Right ventricle myocardium superior (tissue), 1 donor: ENCODE measurements at regions not wholly inside any gene's neighbourhood (a gene's known extent, or its start where the extent isn't known, plus 50 kb on each side); places are given as distances from the start of the nearest gene placed in this dataset.

ENCODE experiments used
- ATAC-seq: fragments of 200-7000 bp; cut with Tn5 transposase; one replicate; pipeline ENCODE4 v1.9.1; 2020; ENCODE audit warnings: mild to moderate bottlenecking; ENCODE audit not compliant: poor library complexity
- DNase-seq: peaks from one replicate; pipeline ENCODE4 v3.0.0-alpha.2; 2020
- intact Hi-C: fragments of 100-400 bp; cut with DNase I; formaldehyde crosslinking; loops from one replicate; pipeline ENCODE4 v1.11.2; 2022
- donor health status: DM: no; HTN: yes; CAD: no; lungs with severe emphysema.

DNA sequence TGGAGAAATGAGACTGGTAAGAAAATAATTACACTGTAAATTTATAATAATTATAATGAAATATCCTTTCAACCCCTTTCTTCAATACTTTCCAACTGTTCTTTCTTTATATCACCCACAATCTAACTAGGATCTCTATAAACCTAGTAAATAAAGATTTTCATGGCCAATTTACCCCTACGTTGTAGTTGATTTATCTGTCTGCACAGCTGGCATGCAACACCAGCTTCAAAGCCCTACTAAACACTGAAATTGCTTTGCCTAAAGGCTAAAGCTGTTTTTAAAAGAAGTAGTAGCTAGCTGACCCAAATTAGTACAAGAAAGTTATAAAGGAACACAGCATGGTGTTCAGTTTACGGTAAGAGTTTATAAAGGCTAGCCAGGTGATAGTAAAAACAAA lies 140.1 kb downstream of the NOL4 start:
- ATAC-seq = no peak
- no peak for DNase-seq
- intact Hi-C loops = no loop called here

DNA sequence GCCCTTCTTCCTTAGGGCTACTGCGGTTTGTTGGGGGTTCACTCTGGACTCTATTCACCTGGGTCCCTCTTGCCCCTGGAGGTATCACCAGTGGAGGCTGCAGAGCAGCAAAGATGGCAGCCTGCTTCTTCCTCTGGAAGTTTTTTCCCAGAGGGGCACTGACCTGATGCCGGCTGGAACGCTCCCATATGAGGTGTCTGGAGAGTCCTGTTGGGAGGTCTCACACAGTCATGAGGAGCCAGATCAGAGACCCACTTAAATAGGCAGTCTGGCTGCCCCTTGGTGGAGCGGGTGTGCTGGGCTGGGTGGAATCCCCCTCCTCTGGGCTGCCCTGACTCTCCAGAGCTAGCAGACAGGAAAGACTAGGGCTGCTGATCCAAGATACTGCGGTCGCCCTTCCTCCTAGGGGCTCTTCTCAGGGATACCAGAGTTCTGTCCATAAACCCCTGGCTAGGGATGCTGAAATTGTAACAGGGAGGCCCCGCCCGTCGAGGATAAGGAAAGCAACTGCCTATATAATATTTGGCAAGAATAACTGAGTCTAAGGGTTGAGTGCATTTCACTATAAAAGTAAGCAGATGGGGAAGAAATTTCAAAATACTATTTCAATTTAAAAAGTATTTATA lies 140.7 kb downstream of the NOL4 start:
- intact Hi-C loops = no loop called here
- no peak for ATAC-seq
- peak; percentile 14 for DNase-seq

DNA sequence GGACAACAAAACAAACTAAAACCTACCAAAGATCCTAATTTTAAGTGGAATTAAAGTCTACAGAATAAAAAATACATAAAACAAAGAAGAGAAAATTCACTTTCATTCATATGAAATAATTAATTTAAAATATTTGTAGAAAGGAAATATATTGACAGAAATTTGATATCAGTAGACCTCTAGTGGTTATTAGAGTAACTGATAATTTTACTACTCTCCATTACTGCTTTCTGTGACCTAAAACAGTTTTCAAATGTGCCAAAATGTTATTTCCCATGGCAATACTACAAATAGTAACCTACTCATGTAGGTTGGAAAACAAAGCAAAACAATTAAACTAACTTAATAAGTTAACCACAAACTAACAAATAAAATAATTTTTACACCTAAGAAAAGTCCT lies 147.1 kb downstream of the NOL4 start:
- DNase-seq (no peak), ATAC-seq (no peak)
- intact Hi-C loops = no loop called here

DNA sequence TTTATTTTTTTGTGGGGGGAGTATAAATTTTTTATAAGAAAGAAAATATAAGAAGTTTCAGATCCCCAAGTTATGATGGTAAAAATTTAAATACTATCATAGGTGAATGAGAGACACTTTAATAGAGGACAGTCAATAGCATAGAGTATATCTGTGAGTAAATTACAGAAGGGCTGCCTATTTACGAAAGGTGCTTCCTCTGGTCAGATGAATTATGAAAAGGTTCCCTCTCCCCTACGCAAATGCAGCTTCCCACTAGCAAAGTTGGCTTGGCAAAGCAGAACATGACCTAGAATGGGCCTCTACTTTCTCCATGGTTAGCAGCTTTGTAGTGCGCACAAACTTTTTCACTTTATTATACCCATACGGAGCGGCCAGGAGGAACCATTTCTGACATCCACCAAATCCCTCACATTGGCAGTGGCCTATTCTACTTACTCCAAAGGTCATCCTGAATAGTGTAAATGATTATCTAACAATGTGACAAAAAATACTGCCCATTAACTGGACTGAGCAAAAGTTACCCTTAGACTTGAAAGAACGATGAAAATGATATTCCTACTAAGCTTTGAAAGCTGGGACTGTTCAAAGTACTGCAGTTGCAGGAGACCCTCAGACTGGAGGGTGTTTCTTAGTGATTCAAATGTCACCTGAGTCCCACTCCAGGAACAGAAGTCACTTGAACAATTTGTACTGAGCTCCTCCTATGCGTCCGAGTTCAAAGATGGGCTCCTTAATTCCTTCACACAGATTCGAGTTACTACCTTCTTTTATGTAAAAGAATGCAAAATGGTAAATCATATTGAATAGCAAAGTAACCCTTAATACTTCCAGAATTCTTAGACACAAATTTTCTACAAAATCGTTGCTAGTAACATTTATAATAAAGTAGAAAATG lies 148.5 kb downstream of the NOL4 start:
- ATAC-seq (no peak), DNase-seq (no peak)
- intact Hi-C loops = no loop called here

DNA sequence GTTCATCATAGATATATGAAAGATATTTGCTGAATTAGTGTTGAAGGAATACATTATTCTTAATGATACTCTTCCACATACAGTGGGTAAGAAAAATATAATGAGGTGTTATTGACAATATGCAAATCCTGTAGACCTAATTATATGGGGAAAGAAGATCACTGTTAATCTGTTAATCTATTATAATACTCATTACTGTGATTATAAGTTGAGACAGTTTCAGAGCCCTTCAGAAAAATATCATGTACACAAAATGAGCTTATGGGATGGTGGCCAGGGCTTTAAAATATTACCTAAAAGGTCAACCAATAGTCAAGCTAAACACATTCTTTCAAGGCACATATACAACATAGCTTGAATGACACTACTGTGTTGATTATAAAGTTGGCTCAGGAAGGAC lies 163.5 kb downstream of the NOL4 start:
- ATAC-seq = no peak
- intact Hi-C loops = no loop called here
- no peak for DNase-seq

GRCh38 chr18:34055227-34055626 lies 169.5 kb downstream of the NOL4 start:
- ATAC-seq (no peak), DNase-seq (no peak)
- intact Hi-C loops = no loop called here

DNA sequence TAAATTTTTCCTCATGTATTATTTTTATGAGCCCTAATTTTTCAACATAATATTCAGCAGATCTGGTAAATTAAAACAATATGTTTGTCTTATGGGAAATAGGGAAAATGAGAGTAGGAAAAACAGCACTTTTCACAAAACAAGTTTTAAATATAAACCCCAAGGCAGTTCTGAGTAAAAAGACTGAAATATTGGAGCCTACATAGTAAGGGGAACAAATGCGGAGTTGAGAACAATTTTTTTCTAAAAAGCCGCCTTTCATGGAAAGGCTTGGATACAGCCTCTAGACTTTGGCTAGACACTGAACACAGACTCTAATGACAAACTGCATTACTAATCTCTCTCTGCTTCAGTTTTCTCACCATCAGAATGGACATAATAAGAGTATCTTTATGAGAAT lies 174.1 kb downstream of the NOL4 start:
- intact Hi-C loops = no loop called here
- no peak for ATAC-seq
- DNase-seq = no peak

DNA sequence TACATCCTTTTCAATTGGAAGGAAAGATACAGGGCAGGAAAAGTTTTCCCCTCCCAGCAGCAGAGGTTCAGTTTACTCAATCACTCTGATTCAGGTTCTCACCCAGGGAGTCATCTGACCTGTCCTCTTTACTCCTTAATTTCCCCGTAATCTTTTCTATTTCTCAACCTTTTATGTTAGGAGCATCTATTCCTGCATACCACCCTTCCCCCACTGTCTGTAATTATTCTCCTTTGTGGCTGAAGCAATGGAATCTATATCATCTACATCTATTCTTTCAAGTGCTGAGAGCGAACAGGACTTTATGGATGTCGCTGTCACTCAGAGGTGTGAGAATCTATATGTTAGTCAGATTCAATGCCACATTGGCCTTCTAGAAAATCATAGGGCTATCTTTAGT lies 175.2 kb downstream of the NOL4 start:
- intact Hi-C loops = no loop called here
- DNase-seq = no peak
- ATAC-seq = no peak

DNA sequence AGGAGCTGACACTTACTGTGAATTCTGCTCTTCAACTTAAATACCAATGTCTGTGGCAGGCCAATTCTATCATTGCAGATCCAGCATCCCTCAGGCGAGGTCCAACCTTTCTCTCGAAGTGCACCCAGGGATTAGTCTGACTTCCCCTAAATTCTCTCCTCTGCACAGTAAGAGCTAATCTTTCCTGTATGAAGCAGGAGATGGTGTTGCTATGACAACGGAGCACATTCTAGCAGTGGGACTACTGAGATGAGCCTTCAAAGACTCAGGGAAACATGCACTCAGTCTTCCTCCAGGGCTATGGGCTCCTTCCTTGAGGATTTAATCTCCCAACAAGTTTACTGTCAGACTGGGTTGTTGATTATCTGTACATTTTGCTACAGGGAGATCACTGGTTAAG lies 176.3 kb downstream of the NOL4 start:
- intact Hi-C loops = no loop called here
- DNase-seq = no peak
- ATAC-seq = no peak

- DNase-seq = no peak
- intact Hi-C loops = no loop called here
- ATAC-seq = no peak
Observed at GRCh38 chr18:34042423-34043146, 182.1 kb downstream of the NOL4 start.

DNA sequence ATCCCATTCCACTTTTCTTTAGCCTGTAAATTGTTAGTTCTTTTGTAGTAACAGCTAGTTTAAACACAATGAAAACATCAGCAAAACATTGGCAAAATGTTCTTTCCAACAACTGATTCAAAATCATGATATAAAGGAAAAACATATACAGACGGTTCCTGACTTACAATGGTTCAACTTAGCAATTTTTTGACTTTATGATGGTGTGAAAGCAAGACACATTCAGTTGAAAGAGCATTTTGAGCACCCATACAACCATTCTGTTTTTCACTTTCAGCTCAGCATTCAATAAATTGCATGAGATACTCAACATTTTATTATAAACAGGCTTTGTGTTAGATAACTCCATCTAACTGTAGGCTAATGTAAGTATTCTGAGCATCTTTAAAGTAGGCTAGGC lies 185.1 kb downstream of the NOL4 start:
- intact Hi-C loops = no loop called here
- ATAC-seq = no peak

GRCh38 chr18:34039201-34039600 lies 185.5 kb downstream of the NOL4 start:
- ATAC-seq (no peak), DNase-seq (no peak)
- intact Hi-C loops = no loop called here

More for the DNA sequence above, 185.1 kb downstream of the NOL4 start:
- DNase-seq = no peak

DNA sequence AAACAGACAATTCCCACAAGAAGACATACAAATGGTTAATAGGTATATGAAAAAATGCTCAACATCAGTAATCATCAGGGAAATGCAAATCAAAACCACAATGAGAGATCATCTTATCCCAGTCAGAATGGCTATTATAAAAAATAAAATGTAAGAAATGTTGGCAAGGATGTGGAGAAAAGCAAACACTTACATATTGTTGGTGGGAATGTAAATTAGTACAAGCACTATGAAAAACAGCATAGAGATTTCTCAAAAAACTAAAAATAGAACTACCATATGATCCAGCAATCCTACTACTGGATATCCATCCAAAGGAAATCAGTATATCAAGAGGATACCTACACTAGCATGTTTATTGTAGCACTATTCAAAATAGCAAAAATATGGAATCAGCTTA lies 186.6 kb downstream of the NOL4 start:
- ATAC-seq (no peak), DNase-seq (no peak)
- intact Hi-C loops = no loop called here

DNA sequence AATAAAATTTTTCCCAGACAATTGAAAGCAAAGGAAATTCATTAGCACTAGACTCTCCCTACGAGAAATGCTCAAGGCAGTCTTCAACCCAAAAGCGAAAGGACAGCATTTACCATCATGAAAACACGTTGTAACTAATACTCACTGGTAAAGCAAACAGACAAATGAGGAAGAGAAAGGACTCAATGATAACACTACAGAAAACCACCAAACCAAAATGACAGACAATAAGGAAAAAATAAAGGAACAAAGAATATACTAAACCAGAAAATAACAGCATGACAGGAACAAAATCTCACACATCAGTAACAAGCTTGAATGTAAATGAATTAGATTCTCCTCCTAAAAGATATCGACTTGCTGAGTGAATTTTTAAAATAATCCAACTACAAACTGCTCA lies 190.7 kb downstream of the NOL4 start:
- DNase-seq = no peak
- intact Hi-C loops = no loop called here
- no peak for ATAC-seq

- no peak for ATAC-seq
- no peak for DNase-seq
- intact Hi-C loops = no loop called here
Observed at GRCh38 chr18:34031810-34032209, 192.9 kb downstream of the NOL4 start.

- ATAC-seq = no peak
- intact Hi-C loops = no loop called here
- no peak for DNase-seq
Observed at GRCh38 chr18:34028324-34028723, 196.4 kb downstream of the NOL4 start.

- intact Hi-C loops = no loop called here
- ATAC-seq (no peak), DNase-seq (no peak)
Observed at GRCh38 chr18:34025191-34025801, 199.4 kb downstream of the NOL4 start.

- DNase-seq (no peak), ATAC-seq (no peak)
- intact Hi-C loops = no loop called here
Observed at GRCh38 chr18:34023471-34023870, 201.2 kb downstream of the NOL4 start.

- ATAC-seq = no peak
- intact Hi-C loops = no loop called here
Observed at GRCh38 chr18:34018336-34018735, 206.4 kb downstream of the NOL4 start.

More at GRCh38 chr18:34018336-34018735, 206.4 kb downstream of the NOL4 start:
- DNase-seq = no peak
